H9 (cell line): ENCODE measurements at regions not wholly inside any gene's neighbourhood (a gene's known extent, or its start where the extent isn't known, plus 50 kb on each side); places are given as distances from the start of the nearest gene placed in this dataset.

Experiments
- DNase-seq: peaks from one replicate; pipeline ENCODE4 v3.0.0-alpha.2; 2017
- H2AFZ ChIP-seq: one replicate; pipeline ENCODE4 v1.6.1; 2013; ENCODE audit warnings: mild to moderate bottlenecking, low read length, control low read depth, moderate library complexity
- H2AK5ac ChIP-seq: 2 replicates; pipeline ENCODE4 v1.6.1; 2013; ENCODE audit warnings: low read length, control low read depth, mixed read lengths; ENCODE audit not compliant: insufficient read length
- H2BK120ac ChIP-seq: one replicate; pipeline ENCODE4 v1.6.1; 2013; ENCODE audit warnings: low read depth, mild to moderate bottlenecking, low read length, control low read depth, inconsistent platforms; ENCODE audit not compliant: poor library complexity, severe bottlenecking
- H2BK12ac ChIP-seq: 2 replicates; pipeline ENCODE4 v1.6.1; 2013; ENCODE audit warnings: low read length, control low read depth, mixed read lengths, low read depth; ENCODE audit not compliant: insufficient read length
- H2BK15ac ChIP-seq: 2 replicates; pipeline ENCODE4 v1.6.1; 2013; ENCODE audit warnings: low read depth, low read length, control low read depth
- H2BK20ac ChIP-seq: one replicate; pipeline ENCODE4 v1.6.1; 2013; ENCODE audit warnings: low read depth, mild to moderate bottlenecking, low read length, control low read depth, inconsistent platforms; ENCODE audit not compliant: poor library complexity, severe bottlenecking
- H2BK5ac ChIP-seq: 2 replicates; pipeline ENCODE4 v1.6.1; 2013; ENCODE audit warnings: low read length, control low read depth, mixed read lengths; ENCODE audit not compliant: insufficient read length
- H3K14ac ChIP-seq: 2 replicates; pipeline ENCODE4 v1.6.1; 2013; ENCODE audit warnings: low read length, control low read depth; ENCODE audit not compliant: insufficient read depth
- H3K18ac ChIP-seq: 2 replicates; pipeline ENCODE4 v1.6.1; 2013; ENCODE audit warnings: low read depth, mild to moderate bottlenecking, mixed read lengths, low read length, control low read depth; ENCODE audit not compliant: insufficient read length
- H3K23ac ChIP-seq: 2 replicates; pipeline ENCODE4 v1.6.1; 2013; ENCODE audit warnings: low read length, control low read depth, mixed read lengths, low read depth; ENCODE audit not compliant: insufficient read length
- H3K23me2 ChIP-seq: 2 replicates; pipeline ENCODE4 v1.6.1; 2013; ENCODE audit warnings: low read depth, mild to moderate bottlenecking, mixed read lengths, low read length, control low read depth; ENCODE audit not compliant: insufficient read length, poor library complexity, severe bottlenecking
- H3K27ac ChIP-seq: 2 replicates; pipeline ENCODE4 v1.5.1; 2013; ENCODE audit warnings: low read length, control low read depth, mixed read lengths, low read depth; ENCODE audit not compliant: insufficient read length
- H3K27me3 ChIP-seq: 2 replicates; pipeline ENCODE4 v1.6.1; 2013; ENCODE audit warnings: low read length, control low read depth, inconsistent platforms; ENCODE audit not compliant: insufficient read depth
- H3K4ac ChIP-seq: 2 replicates; pipeline ENCODE4 v1.6.1; 2013; ENCODE audit warnings: low read depth, mild to moderate bottlenecking, control low read depth, inconsistent platforms, low read length, moderate library complexity
- H3K4me1 ChIP-seq: 2 replicates; pipeline ENCODE4 v1.6.1; 2013; ENCODE audit warnings: low read length, control low read depth, inconsistent platforms; ENCODE audit not compliant: insufficient read depth
- H3K4me2 ChIP-seq: 2 replicates; pipeline ENCODE4 v1.6.1; 2013; ENCODE audit warnings: low read length, control low read depth, mixed read lengths; ENCODE audit not compliant: insufficient read length, insufficient read depth
- H3K56ac ChIP-seq: 2 replicates; pipeline ENCODE4 v1.6.1; 2013; ENCODE audit warnings: low read depth, mild to moderate bottlenecking, mixed read lengths, low read length, control low read depth; ENCODE audit not compliant: insufficient read length
- H3K79me1 ChIP-seq: 2 replicates; pipeline ENCODE4 v1.6.1; 2013; ENCODE audit warnings: low read depth, mild to moderate bottlenecking, moderate library complexity, low read length, control low read depth, inconsistent platforms; ENCODE audit not compliant: insufficient read depth, poor library complexity, severe bottlenecking
- H3K79me2 ChIP-seq: 2 replicates; pipeline ENCODE4 v1.6.1; 2013; ENCODE audit warnings: low read length, control low read depth, inconsistent platforms; ENCODE audit not compliant: insufficient read depth
- H3K9ac ChIP-seq: 2 replicates; pipeline ENCODE4 v1.6.1; 2013; ENCODE audit warnings: low read length, control low read depth, mixed read lengths; ENCODE audit not compliant: insufficient read length; ENCODE audit errors: extremely low read depth
- H3K9me3 ChIP-seq: one replicate; pipeline ENCODE4 v1.6.1; 2013; ENCODE audit warnings: low read depth, low read length, inconsistent platforms; ENCODE audit not compliant: control insufficient read depth
- H3T11ph ChIP-seq: one replicate; pipeline ENCODE4 v1.6.1; 2013; ENCODE audit warnings: mild to moderate bottlenecking, low read length, control low read depth, inconsistent platforms
- H4K20me1 ChIP-seq: one replicate; pipeline ENCODE4 v1.6.1; 2013; ENCODE audit not compliant: control insufficient read depth, insufficient read length, insufficient read depth
- H4K5ac ChIP-seq: 2 replicates; pipeline ENCODE4 v1.6.1; 2013; ENCODE audit warnings: low read depth, mild to moderate bottlenecking, mixed read lengths, low read length, control low read depth; ENCODE audit not compliant: insufficient read length
- H4K8ac ChIP-seq: replicated peaks from 2 replicates; pipeline ENCODE4 v1.6.1; 2013; ENCODE audit warnings: low read length, control low read depth, mixed read lengths, low read depth; ENCODE audit not compliant: insufficient read length
- H4K91ac ChIP-seq: 2 replicates; pipeline ENCODE4 v1.6.1; 2013; ENCODE audit warnings: low read depth, mild to moderate bottlenecking, moderate library complexity, mixed read lengths, low read length, control low read depth; ENCODE audit not compliant: insufficient read length
- H3K27ac Mint-ChIP-seq, 3 experiments: 2 replicates in 2 of 3; 3 replicates in 1 of 3; pipeline ENCODE4 v1.8.0; 2020 to 2021; ENCODE audit warnings: mixed read lengths in 3 of 3, mild to moderate bottlenecking in 1 of 3, moderate library complexity in 1 of 3
- H3K27me3 Mint-ChIP-seq: 2 replicates; pipeline ENCODE4 v1.8.0; 2021; ENCODE audit warnings: low read depth, mild to moderate bottlenecking, moderate library complexity, mixed read lengths
- H3K36me3 Mint-ChIP-seq, 3 experiments: 2 replicates in 2 of 3; 3 replicates in 1 of 3; pipeline ENCODE4 v1.8.0; 2020 to 2021; ENCODE audit warnings: low read depth in 3 of 3, mixed read lengths in 3 of 3; ENCODE audit not compliant: insufficient read depth in 1 of 3
- H3K4me1 Mint-ChIP-seq, 2 experiments: 2 replicates each; pipeline ENCODE4 v1.8.0; 2020; ENCODE audit warnings: mixed read lengths in 2 of 2
- H3K4me3 Mint-ChIP-seq, 2 experiments: 2 replicates in 1 of 2; 3 replicates in 1 of 2; pipeline ENCODE4 v1.8.0; 2020 to 2021; ENCODE audit warnings: mild to moderate bottlenecking in 2 of 2, mixed read lengths in 2 of 2, moderate library complexity in 1 of 2
- H3K9me3 Mint-ChIP-seq, 2 experiments: 2 replicates in 1 of 2; 3 replicates in 1 of 2; pipeline ENCODE4 v1.8.0; 2020; ENCODE audit warnings: mild to moderate bottlenecking in 2 of 2, mixed read lengths in 2 of 2, moderate library complexity in 1 of 2
- CTCF ChIP-seq: fragments of 200-600 bp; sonication (generic); conservative IDR thresholded peaks from 3 replicates; pipeline ENCODE4 v1.8.0; 2021; ENCODE audit warnings: antibody characterized with exemption, mild to moderate bottlenecking
- WGBS: extraction: QIAGEN DNeasy Blood & Tissue Kit; methylation state at CpG from one replicate; pipeline ENCODE4 v1.1.7; 2013; ENCODE audit warnings: missing lambda C conversion rate, low lambda C conversion rate, mixed read lengths; ENCODE audit not compliant: insufficient read length; ENCODE audit errors: extremely low coverage; 5-methylcytosine and 5-hydroxymethylcytosine counted together

DNA sequence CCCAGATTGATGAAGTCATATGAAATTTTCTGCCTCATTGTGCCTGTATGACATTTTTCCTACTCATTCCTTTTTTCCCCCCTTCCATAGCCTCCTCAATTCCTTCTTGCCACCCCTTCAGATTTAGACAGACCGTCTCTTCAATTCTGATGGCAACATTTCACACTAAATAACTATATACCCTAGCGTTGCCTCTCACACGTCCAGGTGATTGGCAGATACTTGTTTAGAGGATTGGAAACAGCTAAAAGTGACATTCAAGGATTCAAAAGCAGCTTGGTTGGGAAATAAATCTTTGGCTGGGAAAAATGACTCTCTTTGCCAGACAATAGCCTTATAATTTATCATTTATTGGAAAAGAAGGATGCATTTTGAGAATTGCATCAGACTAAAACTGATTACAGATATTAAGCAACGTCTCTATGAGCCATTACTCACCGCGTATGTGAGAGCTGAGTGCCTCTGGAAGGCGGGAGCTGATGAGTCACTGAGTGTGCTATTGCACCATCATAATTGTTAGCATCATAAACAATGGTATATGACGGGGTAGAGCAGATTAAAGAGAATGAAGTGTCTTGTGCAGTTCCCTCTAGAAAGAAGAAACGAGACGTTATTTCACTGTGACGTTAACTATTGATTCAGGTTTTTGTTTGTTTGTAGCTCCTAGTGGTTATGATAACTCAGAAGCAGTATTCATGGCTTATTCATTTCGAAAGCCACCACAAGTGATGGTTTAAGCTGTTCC, 61.1 kb upstream of the FAM216B start:
- peaks cover 3% of the 10 kb centered on the region; the same call in 1 of the 2 replicates for H3K27me3 Mint-ChIP-seq
- Histone ChIP-seq H3K9ac (no peak overlapping the region), H4K20me1 (no peaks in the 10 kb centered on the region), H3K4me1 (no peaks in the 10 kb centered on the region), H3K9me3 (no peaks in the 10 kb centered on the region), H2BK120ac (no peak overlapping the region), H3T11ph (no peak overlapping the region), H3K27ac (no peak overlapping the region), H3K23ac (no peak overlapping the region), H2BK20ac (no peak overlapping the region), H3K56ac (no peak overlapping the region), H3K4ac (no peak overlapping the region), H3K4me2 (no peak overlapping the region), H3K14ac (no peak overlapping the region), H2BK12ac (no peak overlapping the region), H4K5ac (no peak overlapping the region), H3K18ac (no peak overlapping the region), H3K23me2 (no peaks in the 10 kb centered on the region), H2BK15ac (no peak overlapping the region), H4K8ac (no peak overlapping the region), H4K91ac (no peak overlapping the region), H3K79me1 (no peaks in the 10 kb centered on the region), H3K27me3 (no peaks in the 10 kb centered on the region), H3K79me2 (no peaks in the 10 kb centered on the region), H2AK5ac (no peak overlapping the region), H2AFZ (no peak overlapping the region), H2BK5ac (no peak overlapping the region)
- no peak for DNase-seq
- H3K4me3 Mint-ChIP-seq, result no peak overlapping the region
- H3K36me3 Mint-ChIP-seq, result 0 out of 7 replicates have a peak, but pooled peaks cover 0 to 10% (median 0%) of the 10 kb centered on the region in 3 experiments
- 0 out of 4 replicates have a peak, but pooled peaks cover 2 to 3% of the 10 kb centered on the region in 2 experiments for H3K4me1 Mint-ChIP-seq
- H3K9me3 Mint-ChIP-seq, result peaks cover 2 to 3% of the 10 kb centered on the region in 2 experiments; a peak in 2 of 5 replicates
- WGBS, result no CpG with 5 or more reads among the region's 12 CpGs
- TF ChIP-seq CTCF, result no peak
- H3K27ac Mint-ChIP-seq, result no peak overlapping the region; a peak in 1 of 7 replicates
